ENCODE measurements at regions not wholly inside any gene's neighbourhood (a gene's known extent, or its start where the extent isn't known, plus 50 kb on each side); places are given as distances from the start of the nearest gene placed in this dataset.
"Not testable (repeated sequence)": the region's sequence is repeated elsewhere in the genome, so short reads cannot be mapped to it uniquely, and the experiment has no call there.

DNA sequence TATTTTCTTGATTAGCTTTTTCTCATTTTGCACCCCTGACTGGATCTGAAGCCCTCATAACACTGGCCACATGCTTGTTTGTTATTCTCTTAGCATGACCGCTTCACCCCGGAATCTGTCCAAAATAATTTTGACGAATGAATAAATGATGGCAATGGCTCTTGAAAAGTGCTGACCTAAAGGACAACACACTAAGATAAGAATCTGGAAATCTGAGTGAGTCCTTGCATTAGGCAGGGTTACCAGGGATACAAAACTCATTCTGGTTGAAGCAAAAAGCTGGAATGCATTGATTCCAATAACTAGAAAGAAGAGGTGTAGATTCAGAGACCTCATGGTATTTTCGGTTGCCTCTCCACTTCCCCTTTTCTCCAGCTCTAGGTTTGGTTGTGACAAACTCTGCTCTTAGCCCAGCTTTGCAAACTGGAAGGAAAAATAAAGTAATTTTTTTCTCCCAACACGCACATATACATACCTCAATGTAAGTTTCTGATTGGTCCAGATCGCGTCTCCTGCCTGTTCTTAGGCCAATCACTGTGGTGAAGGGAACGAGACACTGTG lies 157.4 kb downstream of the SKIDA1 start:
- DNase-seq (ENCODE audit: insufficient read length, low spot score) (no peak), FAIRE-seq (no peak)

DNA sequence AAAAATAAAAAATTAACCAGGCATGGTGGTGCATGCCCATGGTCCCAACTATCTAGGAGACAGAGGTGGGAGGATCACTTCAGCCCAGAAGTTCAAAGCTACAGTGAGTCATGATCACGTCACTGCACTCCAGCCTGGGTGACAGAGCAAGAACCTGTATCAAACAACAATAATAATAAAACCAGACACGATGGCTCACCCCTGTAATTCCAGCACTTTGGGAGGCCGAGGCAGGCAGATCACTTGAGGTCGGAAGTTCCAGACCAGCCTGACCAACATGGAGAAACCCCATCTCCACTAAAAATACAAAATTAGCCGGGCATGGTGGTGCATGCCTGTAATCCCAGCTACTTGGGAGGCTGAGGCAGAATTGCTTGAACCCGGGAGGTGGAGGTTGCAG lies 159.4 kb downstream of the SKIDA1 start:
- DNase-seq (ENCODE audit: insufficient read length, low spot score); FAIRE-seq: not testable (repeated sequence)

DNA sequence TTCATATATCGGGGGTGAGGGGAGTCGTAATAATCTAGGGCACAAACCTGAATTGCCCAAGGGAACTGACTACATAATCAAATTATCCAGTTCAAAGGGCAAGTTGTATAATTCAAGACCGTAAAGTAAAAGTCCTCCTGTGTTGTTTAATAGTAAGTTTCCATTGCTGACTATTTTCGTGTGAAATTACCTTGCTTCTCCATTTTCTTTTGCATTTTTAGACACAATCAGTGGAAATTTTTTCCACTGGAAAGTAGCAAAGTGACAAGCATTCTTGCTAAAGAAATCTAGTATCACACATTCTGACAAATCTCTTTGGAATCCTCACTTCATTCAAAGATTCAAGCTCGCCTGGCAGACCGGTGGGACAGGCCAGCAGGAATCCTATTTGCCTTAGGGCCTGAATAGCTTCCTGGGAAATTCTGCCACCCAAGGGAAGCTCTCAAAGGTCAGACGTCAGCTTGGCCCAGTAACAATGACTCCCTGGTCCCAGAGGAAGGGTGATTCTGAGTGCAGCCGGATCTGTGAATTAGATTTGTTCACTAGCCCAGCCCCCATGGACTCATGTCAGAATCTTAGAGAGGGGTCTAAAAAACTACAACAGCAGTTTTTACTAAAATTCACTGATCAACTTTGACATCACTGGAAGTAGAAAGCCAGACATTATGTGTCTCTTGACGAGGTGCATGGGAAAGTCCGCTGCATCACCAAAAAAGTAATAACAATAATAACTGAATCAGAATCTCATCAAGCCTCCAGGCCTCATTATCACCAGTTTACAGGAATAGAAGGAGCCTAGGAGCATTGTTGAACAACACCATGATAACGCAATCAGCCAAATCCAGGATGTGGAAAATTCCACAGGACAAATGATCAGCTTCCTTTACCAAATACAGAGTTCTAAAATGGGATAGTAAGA lies 161.0 kb downstream of the SKIDA1 start:
- FAIRE-seq (no peak), DNase-seq (ENCODE audit: insufficient read length, low spot score) (no peak)

DNA sequence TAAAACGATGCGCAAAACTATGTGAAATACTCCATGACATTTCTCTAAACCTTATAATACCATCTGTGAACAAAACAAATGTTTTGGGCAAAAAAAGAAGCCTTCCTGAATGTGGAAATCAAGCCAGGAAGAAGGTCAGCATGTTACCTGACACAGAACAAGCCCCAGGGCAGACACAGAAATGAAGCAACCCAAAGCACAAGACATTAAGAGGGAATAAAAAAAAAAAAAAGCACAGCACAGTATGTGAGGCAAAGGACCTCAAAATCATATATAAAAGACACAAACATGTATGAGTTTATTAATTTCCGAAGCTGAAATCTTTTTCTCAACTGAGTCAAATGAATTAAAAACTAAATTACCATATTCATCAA lies 161.8 kb downstream of the SKIDA1 start:
- DNase-seq (ENCODE audit: insufficient read length, low spot score), result no peak
- no peak for FAIRE-seq

DNA sequence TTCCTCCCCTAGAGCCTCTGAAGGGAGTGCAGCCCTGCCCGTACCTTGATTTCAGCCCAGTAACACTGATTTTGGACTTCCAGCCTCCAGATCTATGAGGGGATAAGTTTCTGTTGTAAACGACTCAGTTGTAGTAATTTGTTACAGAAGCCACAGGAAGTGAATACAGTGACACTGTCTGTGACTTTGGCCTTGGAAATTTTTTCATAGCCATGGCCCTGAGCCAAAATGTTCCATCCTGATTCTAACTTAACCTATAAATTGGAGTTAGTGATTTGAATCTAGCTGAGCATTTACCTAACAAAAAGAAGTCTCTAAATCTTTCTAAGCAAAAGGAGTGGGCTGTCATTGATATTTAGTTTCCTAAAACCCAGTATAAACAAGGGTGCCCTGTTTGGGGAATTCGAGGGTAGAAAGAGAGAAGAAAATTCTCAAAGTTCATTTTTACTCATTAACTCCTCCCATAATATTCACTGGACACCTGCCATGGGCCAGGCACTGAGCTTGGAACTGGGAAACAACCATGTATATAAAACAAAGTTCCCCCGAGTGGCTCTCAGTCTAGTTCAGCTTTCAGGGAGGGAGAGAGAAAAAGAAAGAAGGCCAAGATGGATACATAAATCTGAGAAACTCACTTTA lies 162.3 kb downstream of the SKIDA1 start:
- FAIRE-seq, result no peak

DNA sequence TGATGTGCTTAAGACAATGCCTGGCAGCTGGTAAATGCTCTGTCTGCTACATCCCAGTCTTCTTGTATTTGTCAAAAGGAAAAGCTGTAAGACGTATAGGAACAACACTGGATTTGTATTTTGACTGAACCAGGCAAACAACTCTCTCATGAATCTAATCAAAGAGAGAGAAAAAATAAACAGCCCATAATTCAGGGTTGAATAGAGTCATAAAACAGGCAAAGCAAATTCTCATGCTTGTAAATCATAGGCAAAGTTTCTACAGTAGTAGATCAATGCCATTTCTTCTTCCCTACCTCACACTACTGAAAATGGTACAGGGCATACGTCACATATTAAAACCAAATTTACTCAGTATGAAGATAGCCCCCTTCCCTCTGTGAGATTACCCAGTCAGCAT lies 166.3 kb downstream of the SKIDA1 start:
- DNase-seq (ENCODE audit: insufficient read length, low spot score) (no peak), FAIRE-seq (no peak)

More for the DNA sequence above, 162.3 kb downstream of the SKIDA1 start:
- DNase-seq (ENCODE audit: insufficient read length, low spot score), result no peak

DNA sequence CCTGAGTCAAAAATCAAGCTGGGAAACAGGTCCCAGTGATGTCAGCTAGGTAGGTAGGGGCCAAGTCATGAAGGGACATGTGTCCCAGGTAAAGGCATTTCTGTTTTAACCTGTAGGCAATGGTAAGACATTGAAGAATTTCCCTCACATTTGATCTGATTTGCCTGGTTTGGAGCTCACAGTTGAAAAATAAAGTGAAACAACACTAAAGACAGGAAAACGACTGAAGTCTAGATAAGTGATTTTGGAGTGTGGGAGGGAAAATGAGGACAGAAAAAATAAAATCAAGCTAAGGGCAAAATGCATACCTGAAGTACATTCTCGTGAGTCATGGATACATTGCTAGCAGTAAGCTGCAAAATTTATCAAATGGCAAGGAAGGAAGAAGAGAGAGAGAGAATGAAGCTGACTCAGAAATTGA lies 169.9 kb downstream of the SKIDA1 start:
- DNase-seq (ENCODE audit: insufficient read length, low spot score), result no peak
- no peak for FAIRE-seq

DNA sequence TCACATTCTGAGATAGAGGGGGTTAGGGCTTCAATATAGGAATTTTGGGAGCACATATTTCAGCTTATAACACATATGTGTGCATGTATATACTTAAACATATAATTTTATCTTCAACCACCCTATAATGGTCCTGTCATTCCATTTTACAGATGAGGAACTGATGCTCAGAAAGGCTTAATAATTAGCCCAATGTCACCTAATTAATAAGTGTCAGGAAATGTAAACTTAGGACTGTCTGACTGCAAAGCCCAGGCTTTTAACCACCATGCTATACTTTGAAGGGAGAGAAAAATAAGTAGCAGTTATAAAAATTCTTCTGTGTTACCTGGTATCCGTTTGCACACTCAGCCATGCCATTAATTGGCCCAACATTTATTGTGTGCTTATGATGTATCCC lies 172.6 kb downstream of the SKIDA1 start:
- DNase-seq (ENCODE audit: insufficient read length, low spot score), result no peak
- no peak for FAIRE-seq

DNA sequence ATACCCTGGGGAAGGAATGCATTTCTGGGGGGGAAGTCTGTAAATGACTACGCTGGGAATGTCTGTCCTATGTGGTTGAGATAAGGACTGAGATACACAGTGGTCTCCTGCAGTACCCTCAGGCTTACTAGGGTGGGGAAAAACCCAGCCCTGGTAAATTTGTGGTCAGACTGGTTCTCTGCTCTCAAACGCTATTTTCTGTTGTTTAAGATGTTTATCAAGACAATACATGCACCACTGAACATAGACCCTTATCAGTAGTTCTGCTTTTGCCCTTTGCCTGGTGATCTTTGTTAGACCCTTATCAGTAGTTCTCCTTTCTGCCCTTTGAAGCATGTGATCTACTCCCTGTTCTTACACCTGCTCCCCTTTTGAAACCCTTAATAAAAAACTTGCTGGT lies 173.9 kb downstream of the SKIDA1 start:
- not testable (repeated sequence) for FAIRE-seq; DNase-seq (ENCODE audit: insufficient read length, low spot score)

DNA sequence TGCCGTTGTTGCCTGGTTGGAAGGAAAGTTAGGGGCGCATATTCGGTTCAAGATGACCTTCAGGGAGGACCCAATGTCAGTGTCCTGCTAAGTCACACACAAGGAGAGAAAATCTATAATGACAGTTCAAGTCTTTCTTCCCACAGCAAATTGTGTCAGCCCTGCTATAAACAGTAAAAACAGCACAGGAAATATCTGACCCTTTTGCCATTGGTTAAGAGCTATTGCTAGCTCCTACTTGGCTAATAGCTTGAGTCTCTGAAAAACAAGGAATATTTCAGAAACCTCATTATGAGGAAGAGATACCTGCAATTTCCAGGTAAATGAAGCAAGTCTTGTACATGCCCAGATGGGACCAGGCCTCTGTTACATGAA lies 175.6 kb downstream of the SKIDA1 start:
- no peak for FAIRE-seq
- no peak for DNase-seq (ENCODE audit: insufficient read length, low spot score)

DNA sequence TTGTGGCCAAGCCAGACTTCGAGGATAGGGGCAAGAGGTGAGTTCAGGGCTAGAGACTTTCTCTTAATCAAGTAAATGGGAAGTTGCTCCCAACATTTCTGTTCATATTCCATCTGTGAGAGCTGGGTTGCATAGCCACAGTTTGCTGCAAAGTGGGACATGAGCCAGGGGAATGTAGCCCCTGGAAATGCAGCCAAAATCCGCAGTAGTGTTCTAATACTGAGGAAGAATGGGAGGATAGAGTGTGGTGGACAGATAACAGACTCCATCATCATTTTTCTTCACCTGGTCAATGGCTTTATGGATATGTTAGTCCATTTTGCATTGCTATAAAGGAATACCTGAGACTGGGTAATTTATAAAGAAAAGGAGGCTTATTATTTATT lies 177.7 kb downstream of the SKIDA1 start:
- no peak for FAIRE-seq
- no peak for DNase-seq (ENCODE audit: insufficient read length, low spot score)

DNA sequence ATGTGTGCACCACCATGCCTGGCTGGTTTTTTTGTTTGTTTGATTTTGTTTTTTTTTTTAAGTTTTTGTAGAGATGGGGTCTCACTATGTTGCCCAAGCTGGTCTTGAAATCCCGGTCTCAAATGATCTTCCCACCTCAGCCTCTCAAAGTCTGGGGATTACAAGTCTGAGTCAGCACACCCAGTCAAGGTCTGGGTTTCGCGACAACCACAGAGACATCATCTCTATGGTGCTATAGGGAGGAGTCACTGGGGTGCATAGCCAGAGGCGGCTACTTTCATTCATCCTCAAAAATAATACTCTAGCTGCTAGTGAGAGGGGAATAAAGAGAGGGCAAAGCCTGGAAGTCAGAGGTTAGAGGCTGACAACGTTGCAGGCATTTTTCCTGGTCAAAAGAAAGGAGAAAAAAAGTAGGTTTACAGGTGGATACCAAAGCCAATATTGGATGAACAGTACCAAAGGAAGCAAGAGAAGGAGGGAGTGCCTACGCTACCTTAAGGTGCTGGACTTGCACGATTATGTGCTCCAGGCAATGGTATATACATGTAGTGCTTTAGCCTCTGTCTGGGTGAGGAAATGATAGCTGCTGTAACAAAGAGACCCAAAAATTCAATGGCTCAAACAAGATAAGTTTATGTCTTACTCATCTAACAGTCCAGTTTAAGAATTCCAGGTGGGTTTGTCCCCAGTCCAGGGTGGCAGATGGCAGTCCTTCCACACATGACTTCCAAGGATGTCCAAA lies 178.3 kb downstream of the SKIDA1 start:
- DNase-seq (ENCODE audit: insufficient read length, low spot score), result no peak
- FAIRE-seq, result no peak

DNA sequence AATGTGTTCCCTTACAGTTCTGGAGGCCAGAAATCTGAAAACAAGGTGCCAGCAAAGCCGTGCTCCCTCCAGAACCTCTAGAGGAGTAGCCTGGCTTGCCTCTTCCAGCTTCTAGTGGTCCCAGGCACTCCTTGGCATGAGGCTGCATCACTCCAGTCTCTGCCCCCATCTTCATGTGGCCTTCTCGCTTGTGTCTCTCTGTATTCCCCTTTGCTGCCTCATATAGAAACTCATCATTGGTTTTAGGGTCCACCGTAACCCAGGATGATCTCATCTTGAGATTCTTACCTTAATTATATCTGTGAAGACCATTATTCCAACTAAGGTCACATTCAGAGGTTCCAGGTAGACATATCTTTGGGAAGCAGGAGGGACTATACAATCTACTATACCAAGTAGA lies 182.4 kb downstream of the SKIDA1 start:
- DNase-seq (ENCODE audit: insufficient read length, low spot score) (no peak), FAIRE-seq (no peak)

DNA sequence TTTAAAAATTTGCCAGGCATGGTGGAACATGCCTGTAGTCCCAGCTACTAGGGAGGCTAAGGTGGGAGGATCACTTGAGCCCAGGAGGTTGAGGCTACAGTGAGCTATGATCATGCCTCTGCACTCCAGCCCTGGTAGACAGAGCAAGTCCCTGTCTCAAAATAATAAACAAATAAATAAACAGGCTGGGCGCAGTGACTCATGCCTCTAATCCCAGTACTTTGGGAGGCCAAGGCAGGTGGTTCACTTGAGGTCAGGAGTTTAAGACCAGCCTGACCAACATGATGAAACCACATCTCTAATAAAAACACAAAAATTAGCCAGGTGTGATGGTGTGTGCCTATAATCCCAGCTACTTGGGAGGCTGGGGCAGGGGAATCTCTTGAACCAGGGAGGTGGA lies 183.0 kb downstream of the SKIDA1 start:
- not testable (repeated sequence) for DNase-seq (ENCODE audit: insufficient read length, low spot score); FAIRE-seq

DNA sequence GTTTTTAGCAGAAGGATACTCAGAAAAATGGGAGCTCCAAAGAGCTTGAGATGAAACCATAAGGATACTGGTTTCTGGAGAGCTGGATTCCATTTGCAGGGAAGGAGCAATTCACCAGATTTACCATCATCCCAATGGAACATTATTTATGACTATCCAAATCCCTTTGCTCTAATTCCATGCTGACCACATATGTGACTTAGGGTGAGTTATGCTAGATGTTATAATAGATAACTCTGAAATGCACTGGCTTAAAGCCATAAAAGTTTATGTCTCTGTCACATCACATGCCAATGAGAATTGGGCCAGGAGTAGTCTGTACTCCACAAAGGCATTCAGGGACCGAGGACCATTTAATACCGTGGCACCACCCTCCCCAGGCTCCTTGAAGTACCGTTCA lies 185.2 kb downstream of the SKIDA1 start:
- no peak for DNase-seq (ENCODE audit: insufficient read length, low spot score)
- FAIRE-seq, result no peak

DNA sequence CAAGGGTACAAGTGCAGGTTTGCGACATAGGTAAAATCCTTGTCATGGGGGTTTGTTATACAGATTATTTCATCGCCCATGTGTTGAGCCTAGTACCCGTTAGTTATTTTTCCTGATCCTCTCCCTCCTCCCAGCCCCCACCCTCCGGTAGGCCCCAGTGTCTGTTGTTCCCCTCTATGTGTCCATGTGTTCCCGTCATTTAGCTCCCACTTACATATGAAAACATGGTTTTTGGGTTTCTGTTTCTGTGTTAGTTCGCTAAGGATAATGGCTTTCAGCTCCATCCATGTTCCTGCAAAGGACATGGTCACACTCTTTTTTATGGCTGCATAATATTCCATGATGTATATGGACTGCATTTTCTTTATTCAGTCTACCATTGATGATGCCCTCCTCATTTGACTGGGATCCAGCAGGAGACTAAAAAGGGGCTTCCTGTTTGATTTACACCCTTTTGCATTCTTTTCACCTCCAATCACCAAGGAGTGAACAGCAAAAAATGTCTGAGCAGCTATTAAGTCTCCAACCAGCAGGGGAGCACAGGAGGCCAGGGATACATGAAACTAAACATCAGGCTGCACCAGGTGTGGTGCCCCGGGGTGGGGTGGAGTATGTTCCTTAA lies 188.2 kb downstream of the SKIDA1 start:
- no peak for FAIRE-seq
- DNase-seq (ENCODE audit: insufficient read length, low spot score), result no peak

DNA sequence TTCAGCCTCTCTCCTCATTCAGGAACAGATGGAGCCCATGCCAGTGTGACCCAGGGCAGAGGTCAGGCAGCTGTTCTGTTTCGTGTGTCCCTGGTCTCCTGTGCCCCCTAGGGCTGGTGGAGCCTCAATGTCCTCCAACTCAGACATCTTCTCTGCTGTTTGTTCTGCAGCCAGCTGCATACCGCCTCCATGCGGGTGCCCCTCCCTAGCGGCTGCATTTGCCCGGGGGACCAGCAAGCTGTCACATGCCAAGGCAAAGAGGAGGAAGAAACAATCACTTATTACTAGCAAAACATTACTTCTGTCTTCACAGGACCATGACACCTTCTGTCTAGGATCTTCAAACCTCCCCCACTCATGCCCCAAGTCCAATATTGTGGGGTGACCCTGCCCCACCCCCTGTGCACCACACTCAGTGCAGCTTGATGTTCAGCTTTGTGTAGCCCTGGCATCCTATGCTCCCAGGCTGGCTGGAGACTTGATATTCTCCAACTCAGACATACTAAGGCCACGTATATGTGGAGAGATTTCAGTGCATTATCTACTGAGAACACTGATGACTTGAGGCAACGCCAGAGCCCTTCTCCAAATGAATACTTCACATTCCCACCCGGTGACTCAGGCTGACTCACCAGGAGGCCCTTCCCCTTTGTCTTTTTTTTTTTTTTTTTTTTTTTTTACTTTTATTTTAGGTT lies 188.9 kb downstream of the SKIDA1 start:
- FAIRE-seq, result no peak
- no peak for DNase-seq (ENCODE audit: insufficient read length, low spot score)

DNA sequence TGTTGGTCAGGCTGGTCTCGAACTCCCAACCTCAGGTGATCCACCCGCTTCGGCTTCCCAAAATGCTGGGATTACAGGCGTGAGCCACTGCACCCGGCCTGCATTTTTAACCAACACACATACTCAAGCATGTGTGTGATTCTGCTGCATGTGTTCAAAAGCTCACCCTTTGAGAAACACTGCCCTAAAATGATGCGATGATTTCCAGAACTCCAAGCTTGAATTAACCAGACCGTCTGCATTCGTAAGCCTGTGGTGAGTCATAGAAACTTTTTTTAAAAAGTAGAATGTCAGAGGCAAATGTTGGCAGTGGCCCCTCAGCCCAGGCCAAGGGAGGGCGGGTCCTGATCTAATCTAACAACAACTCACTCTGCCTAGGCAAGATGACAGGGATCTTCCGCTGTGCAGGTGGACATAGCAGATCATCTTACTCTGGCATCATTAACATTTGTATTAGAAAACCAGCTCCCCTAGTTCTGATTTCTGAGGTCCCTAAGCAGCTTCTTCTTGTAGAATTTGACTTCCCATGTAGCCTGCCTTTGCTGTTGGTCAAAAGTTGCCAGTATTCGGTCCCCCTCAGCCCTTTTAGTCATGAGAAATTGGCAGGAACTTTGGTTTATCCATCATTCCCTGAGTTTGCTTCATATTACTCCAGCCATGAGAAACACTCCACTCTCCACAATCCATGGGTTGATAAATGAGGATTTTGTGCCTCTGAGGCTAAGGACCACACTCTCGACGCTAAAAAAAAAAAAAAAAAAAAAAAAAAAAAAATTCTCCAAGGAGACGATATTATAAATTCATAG lies 190.4 kb downstream of the SKIDA1 start:
- FAIRE-seq (no peak), DNase-seq (ENCODE audit: insufficient read length, low spot score) (no peak)

DNA sequence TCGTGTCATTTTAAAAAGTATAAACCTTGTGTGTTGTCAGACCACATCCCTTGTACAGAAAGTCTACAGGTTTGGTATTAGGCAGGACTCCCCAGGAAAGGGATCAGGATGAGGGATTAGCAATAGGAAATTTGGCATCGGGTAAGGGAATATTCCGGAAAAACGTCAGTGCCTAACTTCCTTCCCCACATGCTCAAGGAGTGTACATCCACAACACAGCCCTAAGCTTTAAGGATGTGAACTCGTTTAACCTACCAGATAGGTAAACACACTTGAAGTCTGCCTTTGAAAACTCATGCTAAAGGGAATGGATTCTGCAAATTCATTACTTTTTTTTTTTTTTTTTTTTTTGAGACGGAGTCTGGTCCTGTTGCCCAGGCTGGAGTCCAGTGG lies 194.9 kb downstream of the SKIDA1 start:
- FAIRE-seq, result no peak
- no peak for DNase-seq (ENCODE audit: insufficient read length, low spot score)

Measured in GM19239 (cell line).